ENCODE measurements at regions not wholly inside any gene's neighbourhood (a gene's known extent, or its start where the extent isn't known, plus 50 kb on each side); places are given as distances from the start of the nearest gene placed in this dataset.

- TF ChIP-seq EZH2phosphoT487 (conservative IDR thresholded peaks at IDR 0.05; ENCODE audit: low read length) = no peak
- TF ChIP-seq CTCF (IDR thresholded peaks at IDR 0.05; ENCODE audit: insufficient read depth, low read length, poor library complexity, severe bottlenecking) = no peak
- Histone ChIP-seq H2AFZ (ENCODE audit: low read depth, low read length, severe bottlenecking) (no peak overlapping the region), H3K4me3 (ENCODE audit: insufficient read depth, low read length, poor library complexity, severe bottlenecking) (no peak overlapping the region), H3K9me3 (ENCODE audit: insufficient read depth, low read length) (no peaks in the 10 kb centered on the region), H3K4me2 (ENCODE audit: low read depth, low read length, poor library complexity, severe bottlenecking) (no peak overlapping the region), H3K36me3 (ENCODE audit: low read length) (no peaks in the 10 kb centered on the region), H3K79me2 (ENCODE audit: insufficient read depth, low read length) (no peaks in the 10 kb centered on the region), H3K9me2 (replicated peaks; ENCODE audit: insufficient read depth, low read length) (no peaks in the 10 kb centered on the region), H3F3A (ENCODE audit: insufficient read depth) (no peaks in the 10 kb centered on the region), H4K20me1 (ENCODE audit: low read depth, low read length) (no peaks in the 10 kb centered on the region), H3K27ac (ENCODE audit: low read depth, low read length) (no peak overlapping the region), H3K27me3 (ENCODE audit: low read length) (no peaks in the 10 kb centered on the region), H3K9ac (ENCODE audit: low read length) (no peak overlapping the region)
Measured at GRCh38 chr5:171692936-171693335, 92.7 kb upstream of the SMIM23 start.

GRCh38 chr5:171693412-171693811, 92.2 kb upstream of the SMIM23 start:
- TF ChIP-seq EZH2phosphoT487 (conservative IDR thresholded peaks at IDR 0.05; ENCODE audit: low read length) = no peak
- TF ChIP-seq CTCF (IDR thresholded peaks at IDR 0.05; ENCODE audit: insufficient read depth, low read length, poor library complexity, severe bottlenecking) = no peak
- no peak overlapping the region for H3K27ac ChIP-seq (ENCODE audit: low read depth, low read length)

DNA sequence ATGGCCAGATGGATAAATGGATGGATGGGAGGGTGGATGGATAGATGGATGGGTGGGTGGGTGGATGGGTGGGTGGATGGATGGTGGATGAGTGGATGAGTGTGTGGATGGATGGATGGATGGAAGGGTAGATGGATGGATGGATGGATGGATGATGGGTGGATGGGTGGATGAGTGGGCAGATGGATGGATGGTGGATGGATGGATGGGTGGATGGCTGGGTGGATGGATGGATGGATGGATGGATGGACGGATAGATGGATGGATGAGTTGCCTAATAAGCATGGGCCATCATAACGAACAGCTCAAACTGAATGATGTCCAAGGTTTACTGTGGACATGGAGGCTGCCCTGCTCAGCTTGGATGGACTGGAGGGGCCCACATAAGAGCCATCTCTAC, 89.8 kb upstream of the SMIM23 start:
- Histone ChIP-seq H3K36me3 (ENCODE audit: low read length) (no peaks in the 10 kb centered on the region), H3K27ac (ENCODE audit: low read depth, low read length) (no peak overlapping the region), H3K9me3 (ENCODE audit: insufficient read depth, low read length) (no peaks in the 10 kb centered on the region), H3F3A (ENCODE audit: insufficient read depth) (no peaks in the 10 kb centered on the region), H3K79me2 (ENCODE audit: insufficient read depth, low read length) (no peaks in the 10 kb centered on the region), H3K4me3 (ENCODE audit: insufficient read depth, low read length, poor library complexity, severe bottlenecking) (no peak overlapping the region), H2AFZ (ENCODE audit: low read depth, low read length, severe bottlenecking) (no peak overlapping the region), H3K4me2 (ENCODE audit: low read depth, low read length, poor library complexity, severe bottlenecking) (no peak overlapping the region), H4K20me1 (ENCODE audit: low read depth, low read length) (no peaks in the 10 kb centered on the region), H3K9me2 (replicated peaks; ENCODE audit: insufficient read depth, low read length) (no peaks in the 10 kb centered on the region), H3K9ac (ENCODE audit: low read length) (no peak overlapping the region), H3K27me3 (ENCODE audit: low read length) (no peaks in the 10 kb centered on the region)
- TF ChIP-seq CTCF (IDR thresholded peaks at IDR 0.05; ENCODE audit: insufficient read depth, low read length, poor library complexity, severe bottlenecking) (no peak), EZH2phosphoT487 (conservative IDR thresholded peaks at IDR 0.05; ENCODE audit: low read length) (no peak)

More at GRCh38 chr5:171693412-171693811, 92.2 kb upstream of the SMIM23 start:
- no peaks in the 10 kb centered on the region for H3K79me2 ChIP-seq (ENCODE audit: insufficient read depth, low read length)
- H3K4me2 ChIP-seq (ENCODE audit: low read depth, low read length, poor library complexity, severe bottlenecking) = no peak overlapping the region
- H3K27me3 ChIP-seq (ENCODE audit: low read length) = no peaks in the 10 kb centered on the region
- H3K4me3 ChIP-seq (ENCODE audit: insufficient read depth, low read length, poor library complexity, severe bottlenecking) = no peak overlapping the region
- H2AFZ ChIP-seq (ENCODE audit: low read depth, low read length, severe bottlenecking) = no peak overlapping the region
- no peaks in the 10 kb centered on the region for H3K9me2 ChIP-seq (replicated peaks; ENCODE audit: insufficient read depth, low read length)
- H3F3A ChIP-seq (ENCODE audit: insufficient read depth) = no peaks in the 10 kb centered on the region
- no peak overlapping the region for H3K9ac ChIP-seq (ENCODE audit: low read length)
- no peaks in the 10 kb centered on the region for H3K9me3 ChIP-seq (ENCODE audit: insufficient read depth, low read length)
- H4K20me1 ChIP-seq (ENCODE audit: low read depth, low read length) = no peaks in the 10 kb centered on the region
- no peaks in the 10 kb centered on the region for H3K36me3 ChIP-seq (ENCODE audit: low read length)
